GM18517 (cell line): ENCODE measurements at regions not wholly inside any gene's neighbourhood (a gene's known extent, or its start where the extent isn't known, plus 50 kb on each side); places are given as distances from the start of the nearest gene placed in this dataset.

Experiments used
- ATAC-seq: cut with Tn5 transposase; IDR thresholded peaks from one replicate; pipeline ENCODE4 v1.9.1; 2021; ENCODE audit warnings: mild to moderate bottlenecking, moderate library complexity; ENCODE audit not compliant: unreplicated experiment

DNA sequence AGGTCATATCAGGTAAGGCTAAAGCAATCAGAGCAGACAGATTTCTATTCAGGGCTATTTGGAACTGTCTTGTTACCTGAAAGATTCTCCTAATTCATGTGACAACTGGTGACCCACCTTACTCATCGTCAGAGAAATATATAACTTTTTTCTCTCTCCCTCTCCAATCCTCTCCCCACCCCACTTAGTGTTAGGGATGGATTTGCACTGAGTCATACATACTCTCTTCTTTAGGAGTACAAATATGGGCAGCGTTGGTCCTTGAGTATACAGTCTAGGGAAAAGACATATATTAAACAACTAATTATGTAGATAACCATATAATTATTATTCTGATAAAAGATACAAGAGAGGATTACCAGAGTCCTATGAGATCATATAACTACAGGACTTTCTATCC is 246.3 kb downstream of the HHIPL2 start:
- ATAC-seq, result no peak

DNA sequence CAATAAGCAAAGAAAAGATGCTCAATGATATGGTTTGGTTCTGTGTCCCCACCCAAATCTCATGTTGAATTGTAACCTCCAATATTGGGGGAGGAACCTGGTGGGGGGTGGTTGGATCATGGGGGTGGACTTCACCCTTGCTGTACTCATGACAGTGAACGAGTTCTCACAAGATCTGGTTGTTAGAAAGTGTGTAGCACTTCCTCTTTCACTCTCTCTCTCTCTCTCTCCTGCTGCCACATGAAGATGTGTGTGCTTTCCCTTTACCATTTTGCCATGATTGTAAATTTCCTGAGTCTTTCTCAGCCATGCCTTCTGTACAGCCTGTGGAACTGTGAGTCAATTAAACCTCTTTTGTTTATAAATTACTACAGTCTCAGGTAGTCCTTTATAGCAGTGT is 248.4 kb downstream of the HHIPL2 start:
- ATAC-seq, result no peak

DNA sequence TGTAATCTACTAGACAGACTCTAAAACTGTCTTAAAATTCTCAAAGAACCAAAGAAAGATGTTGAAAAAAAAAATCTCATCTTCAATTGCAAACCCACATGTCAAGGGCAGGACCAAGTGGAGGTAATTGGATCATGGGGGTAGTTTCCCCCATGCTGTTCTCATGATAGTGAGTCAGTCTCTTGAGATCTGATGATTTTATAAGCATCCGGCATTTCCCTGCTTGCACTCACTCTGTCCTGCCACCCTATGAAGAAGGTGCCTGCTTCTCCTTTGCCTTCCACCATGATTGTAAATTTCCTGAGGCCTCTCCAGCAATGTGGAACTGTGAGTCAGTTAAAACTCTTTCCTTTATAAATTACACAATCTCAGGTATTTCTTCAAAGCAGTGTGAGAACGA is 257.0 kb downstream of the HHIPL2 start:
- no peak for ATAC-seq

DNA sequence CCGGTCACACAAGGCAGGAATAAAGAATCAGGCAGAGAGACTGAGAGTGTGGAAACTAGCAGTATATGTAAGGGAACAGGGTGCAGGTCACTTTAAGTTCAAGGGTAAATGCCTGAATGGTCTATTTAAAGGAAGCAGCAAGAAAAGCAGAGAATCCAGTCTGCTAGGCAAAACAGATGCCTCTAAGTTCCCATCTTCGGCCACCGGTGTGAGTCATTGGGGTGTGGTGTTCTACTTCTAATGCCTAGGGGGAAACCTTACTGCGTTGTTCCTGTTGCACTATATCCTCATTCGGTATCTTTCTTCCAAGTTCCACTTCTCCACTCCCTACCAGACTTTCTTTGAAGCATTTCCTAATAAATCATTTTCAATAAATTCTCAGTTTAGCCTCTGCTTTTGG is 259.9 kb downstream of the HHIPL2 start:
- no peak for ATAC-seq

DNA sequence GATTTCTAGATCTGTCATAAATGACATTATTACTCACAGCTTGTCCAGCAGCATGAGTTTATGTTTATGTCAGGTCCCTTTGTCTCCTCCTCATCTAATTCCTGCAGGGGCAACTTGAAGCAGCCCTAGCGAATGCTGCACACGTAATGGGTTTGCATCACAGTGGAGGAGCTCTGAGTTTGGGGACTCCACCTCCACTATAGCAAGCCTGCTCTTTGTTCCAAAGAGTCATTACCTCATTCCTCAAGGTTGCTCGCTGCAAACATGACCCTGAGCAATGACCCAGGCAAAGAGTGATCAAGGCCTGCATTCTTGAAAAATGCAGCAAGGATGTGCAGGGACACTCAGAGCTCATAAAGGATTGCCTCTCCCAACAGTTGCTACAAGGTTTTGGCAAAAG is 261.9 kb downstream of the HHIPL2 start:
- ATAC-seq, result no peak

DNA sequence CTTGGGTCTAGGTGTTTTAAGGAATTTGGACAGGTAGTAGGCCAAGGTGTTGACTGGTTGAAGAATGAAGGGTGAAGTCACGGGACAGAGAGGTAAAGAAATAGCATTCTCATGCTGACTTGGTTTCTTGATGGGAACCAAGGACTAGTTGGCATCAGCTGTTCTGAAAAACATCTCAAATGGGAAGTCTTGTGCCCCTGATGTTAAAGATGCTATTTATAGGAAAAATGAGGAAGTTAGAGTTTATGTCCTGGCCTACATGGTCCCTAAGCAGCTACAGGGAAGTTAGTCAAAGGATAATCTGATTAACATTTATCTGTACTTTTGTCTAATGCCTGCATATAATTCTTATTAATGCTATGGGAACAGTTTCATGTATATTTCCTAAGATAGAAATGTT is 262.4 kb downstream of the HHIPL2 start:
- ATAC-seq, result no peak

DNA sequence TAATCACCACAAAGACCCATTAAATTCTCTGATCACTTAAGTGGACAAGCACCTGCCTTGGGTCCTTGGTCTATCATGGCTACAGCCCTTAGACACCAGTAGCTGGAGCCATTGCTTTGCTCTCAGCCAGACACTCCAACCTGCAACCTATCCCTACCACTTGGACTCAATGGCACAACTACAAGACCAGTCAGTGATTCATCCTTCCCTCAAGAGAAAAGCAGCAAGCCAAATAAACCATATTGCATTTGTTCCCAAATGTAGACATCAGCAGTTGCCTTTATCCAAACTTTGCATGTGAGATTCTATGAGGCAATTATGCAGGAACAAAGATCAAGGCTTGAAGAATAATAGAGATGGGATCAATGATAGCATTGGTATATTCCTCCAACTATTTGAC is 263.4 kb downstream of the HHIPL2 start:
- no peak for ATAC-seq

DNA sequence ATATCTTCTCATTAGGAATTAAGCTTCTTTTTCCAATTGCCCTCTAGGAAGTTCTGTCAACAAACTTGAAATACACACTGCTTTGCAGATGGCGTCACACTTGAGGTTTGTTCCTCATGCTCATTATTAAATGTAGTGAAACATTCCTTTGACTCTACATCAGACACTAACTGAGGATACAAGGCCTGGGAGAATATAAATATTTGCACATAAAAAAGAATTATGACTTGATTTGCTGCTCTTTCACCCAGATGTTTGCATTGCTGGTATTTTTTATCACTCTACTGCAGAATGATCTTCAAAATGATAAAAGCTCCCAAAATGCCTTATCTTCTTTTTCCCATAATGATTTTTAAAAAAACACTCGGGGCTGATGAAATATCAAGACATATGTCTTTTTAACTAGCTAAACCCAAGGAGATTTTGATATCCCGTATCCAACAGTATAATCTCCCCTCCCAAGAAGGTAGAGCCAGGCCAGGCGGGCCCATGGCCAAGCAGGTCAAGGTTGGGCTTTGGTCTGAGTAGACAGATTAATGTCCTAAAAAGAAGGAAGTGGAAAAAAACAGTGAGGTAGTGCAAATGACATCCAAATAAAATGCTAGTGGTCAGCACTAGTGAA is 264.6 kb downstream of the HHIPL2 start:
- no peak for ATAC-seq

DNA sequence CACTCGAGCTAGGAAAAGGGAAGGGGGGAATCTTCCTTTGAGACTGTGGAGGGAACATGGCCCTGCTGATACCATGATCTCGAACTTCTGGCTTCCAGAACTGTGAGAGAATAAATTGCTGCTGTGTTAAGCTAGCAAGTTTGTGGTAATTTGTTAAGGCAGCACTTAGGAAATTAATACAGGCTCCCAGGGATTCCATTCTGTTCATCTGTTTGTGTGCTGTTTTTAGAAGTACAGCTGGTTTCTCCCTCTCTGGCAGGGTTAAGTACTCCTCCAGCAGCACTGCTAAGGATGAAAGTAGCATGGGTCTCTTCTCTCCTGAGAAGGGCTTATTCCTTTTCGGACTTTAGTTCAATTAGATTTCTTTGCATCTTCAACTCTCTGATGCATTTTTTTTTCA is 268.3 kb downstream of the HHIPL2 start:
- no peak for ATAC-seq

DNA sequence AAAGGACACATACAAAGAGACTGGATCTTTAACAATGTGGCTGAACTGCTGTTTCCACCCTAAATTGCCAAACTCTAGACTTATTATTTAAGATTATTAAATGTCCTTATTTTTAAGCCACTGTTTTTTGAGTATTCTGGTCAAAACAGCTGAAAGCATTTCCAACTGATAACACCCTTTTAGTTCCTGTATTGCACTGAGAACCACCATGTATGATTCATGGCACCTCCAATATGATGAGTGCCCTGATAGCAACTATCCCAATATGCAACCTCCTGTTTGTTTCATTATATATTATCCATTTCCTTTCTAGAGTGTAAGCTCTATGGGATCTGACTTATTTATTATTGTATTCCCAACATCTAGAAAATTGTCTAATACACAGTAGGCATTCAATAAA is 269.4 kb downstream of the HHIPL2 start:
- no peak for ATAC-seq

DNA sequence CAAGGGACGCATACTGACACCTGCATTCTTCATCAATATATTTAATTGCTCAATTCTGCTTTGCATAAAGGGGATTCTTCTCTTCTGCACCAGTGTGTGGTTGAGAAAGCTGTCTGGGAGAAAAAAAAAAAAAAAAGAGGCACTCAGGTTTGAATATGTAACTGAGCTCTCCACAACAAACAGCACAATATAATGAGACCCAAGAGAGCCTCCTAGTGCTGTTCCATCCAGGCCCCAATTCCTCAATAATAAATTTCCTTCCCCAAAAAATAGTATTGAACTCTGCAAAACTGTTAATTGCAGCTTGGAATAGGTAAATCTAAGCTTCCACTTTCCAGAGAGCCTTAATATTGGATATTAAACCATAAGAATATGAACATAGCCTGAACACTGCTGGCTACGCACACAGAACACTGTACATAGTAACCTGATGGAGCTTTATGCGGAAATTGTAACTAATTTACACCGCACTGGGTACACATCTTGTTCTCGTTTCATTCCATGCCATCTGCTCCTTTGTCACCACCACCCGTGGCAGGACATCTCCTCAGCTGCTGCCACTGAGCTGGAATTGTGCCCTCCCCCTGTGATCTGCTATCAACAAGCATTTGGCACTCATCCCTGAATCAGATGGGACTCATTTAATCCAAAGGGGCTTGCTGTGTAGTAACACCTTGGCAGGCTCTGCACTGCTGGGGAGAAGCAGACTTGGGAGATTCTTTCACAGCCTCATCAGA is 272.0 kb downstream of the HHIPL2 start:
- ATAC-seq, result no peak

DNA sequence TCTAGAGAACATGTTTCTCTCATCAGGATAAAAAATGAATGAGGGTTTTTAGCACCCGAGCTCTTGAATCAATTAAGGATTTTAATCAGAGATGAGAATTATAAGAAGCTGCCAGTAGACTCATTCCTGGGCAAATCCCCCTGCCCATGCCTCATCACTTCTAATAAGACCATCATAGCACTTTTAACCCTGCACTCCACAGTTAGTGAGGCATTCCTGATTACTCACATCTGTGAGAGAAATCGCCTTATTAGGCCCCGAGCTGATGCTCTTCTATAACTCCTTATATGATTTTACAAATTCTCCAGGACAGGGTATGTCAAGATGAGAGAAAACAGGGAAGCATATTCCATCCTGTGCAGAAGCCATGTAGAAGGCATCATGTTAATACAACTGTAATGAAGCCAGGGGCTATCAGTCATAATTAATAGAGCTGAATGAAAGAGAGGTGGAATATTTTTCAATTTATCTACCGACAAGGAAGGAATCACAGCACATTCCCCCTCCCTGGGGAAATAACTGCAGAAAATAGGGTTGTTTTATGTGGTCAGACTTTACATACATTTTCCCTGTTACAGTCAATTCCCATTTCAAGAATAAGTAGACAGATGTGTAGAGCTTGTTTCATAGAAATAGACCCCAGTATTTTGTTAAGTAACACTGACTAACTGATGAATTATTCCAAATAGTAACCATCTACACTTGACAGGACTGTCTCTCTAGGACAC is 272.7 kb downstream of the HHIPL2 start:
- ATAC-seq, result no peak

DNA sequence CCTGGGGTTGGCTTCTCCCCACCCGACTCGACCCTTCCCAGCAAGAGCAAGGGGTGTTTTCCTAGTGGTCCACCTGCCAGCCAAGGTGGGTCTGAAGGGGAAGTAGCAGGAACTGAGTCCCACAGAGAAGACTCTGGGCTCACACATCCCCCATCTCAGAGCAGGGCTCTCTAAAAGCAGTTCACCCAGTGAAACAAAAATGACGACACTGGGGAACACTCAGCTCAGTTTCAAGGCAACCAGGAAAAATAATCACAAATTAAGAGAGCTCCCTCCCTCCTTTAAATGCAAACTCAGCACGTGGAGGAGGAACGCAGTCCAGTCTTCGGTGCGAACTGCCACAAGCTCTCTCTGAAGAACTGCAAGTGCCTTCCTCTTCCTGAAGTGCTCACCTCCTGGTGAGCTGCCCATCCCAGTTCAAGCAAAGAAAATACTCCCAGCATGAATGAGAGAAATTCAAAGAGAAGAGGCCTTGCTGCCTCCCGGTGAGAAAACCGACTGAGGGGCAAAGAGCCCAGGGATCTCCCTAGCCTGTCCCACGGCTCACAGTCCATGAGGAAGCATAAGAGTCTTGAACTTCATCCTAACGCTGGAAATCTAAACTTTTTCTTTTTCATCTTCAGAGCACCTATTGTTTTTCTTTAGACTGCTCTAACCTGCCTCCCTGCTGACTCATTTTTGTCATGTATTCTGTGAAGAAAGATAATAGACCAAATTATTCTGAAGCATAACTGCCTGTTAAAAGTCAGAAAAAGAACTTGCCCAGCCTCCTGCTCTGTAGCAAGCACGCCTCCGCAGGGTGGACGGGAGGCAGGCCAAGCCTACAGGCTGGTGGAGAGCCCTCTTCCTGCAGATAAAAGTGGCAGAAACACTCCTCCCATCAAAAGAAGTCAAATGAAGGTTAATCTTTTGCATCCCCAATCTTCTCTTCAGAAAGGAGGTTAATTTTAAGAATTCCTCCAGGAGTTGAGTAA is 281.4 kb downstream of the HHIPL2 start:
- ATAC-seq, result no peak

DNA sequence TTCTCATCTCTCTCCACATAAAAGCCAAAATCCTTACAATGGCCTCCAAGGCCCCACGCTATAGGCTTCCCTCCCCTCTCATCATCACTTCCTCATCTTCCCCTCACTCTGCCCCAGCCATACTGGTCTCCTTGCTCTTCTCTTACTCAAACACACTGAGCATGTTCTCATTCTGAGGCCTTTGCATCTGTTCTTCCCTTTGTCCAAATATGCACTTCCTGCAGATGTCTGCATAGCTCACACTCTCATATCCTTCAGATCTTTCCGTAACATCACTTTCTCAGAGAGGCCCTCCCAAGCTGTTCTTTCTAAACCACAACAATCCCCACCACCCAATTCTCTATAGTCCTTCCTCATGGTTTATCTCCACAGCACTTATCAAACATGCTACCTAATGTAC is 284.1 kb downstream of the HHIPL2 start:
- no peak for ATAC-seq

DNA sequence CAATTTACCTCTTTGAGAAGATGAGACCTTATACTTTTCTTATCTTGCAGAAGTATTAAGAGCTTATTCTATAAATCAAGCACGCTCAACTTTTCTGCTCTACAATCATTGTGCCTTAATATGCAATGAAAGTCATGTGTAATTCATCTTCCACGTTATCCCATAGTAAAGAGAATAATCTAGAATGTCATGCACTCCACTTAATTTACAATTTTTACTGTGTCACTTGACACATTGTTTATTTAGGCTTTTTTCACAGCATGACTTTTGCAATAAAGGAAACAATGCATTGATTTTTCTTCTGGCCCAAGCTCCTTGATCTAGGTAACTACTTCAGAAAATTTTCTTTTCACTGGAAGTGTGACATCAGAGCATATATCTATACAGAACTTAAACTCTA is 290.9 kb downstream of the HHIPL2 start:
- ATAC-seq, result no peak

DNA sequence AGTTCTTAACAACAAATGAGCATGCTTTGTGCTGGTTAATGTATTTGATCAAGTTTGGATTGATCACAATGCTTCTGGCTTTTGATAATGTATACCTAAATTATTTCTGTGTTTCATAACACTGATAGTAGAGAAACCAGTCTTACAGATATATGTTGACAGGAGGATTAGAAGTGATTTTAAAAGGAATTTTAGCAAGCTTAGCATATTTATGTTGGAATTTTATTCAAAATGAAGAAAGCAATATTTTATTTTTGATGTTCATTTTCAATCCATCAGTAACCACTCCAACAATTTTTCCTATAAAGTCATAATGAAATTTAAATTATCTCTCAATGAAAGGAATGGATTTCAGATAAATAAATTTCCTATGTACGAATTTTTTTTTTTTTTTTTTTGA is 291.8 kb downstream of the HHIPL2 start:
- ATAC-seq, result no peak

DNA sequence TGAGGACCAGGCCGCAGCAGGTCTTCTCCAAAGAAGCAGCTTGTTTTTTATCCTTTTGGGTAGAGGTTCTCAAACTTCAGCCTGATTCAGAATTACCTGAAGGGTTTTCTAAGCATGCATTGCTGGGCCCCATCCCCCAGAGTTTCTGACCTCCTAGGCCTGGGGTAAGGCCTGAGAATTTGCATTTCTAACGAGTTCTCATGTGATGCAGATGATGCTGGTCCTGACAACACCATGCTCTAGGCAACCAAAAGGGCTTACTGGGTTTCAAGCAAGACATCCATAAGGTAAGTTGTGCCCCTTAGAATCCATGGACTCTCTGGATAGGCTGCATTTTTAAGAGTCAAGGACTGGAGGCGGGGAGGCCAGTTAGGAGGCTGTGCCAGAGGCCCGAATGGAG is 295.1 kb downstream of the HHIPL2 start:
- no peak for ATAC-seq

DNA sequence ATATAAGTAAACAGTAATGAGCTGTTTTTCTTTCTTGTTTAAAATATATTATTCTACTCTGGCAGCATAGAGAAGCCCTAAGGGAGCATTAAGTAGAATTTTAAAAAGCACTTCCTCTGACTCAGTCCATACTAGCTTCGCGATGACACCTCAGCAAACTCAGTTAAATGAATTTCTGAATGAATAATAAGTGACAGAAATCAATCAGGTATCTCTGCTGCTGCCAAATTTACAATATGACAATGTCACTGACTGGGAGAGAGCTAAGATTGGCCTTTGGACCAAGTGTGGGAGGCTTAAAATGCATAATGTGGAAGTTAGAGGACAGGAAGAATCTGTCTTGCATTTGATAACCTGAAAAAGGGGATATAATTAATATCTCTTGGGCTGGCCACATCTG is 296.1 kb downstream of the HHIPL2 start:
- no peak for ATAC-seq

DNA sequence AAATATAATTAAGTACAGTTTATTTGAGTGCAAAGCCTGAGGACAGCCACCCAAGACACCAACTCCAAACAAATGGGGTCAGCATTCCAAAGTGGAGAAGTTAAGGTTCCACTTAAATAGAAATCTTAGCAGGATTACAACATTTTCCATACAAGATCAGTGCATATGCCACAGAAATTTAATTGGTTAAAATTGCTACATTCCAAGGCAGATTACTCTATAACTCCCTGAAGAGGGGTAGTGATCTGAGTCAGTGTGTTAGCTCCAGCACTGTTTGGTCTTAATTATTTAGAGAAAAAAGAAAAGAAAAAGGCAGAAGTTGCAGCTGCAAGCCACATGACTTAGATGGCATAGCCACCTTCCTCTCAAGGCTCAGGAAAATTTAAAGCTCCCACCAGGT is 297.5 kb downstream of the HHIPL2 start:
- no peak for ATAC-seq

DNA sequence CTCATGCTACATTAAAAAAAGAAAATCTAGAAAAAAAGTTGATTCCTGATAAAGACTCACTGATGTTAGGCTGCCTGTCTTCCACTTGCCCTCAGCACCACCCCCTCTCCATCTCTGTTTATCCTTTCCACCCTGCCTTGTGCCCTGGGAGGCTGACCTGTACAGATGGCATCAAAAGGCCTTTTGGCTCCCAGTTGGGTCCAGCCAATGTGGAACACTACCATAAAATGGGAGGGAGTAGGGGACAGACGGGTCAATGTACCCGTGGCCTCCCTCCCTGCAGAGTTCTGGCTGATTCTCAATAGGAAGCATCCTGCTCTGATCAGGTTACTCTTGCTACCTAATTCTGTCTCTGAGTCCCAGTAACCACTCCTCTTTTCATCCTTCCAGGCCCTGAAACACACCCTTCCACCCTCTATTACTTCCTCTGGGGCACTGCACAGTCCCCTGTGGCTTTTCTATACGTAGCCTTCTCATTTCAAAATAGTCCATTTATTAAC is 300.0 kb downstream of the HHIPL2 start:
- ATAC-seq, result no peak

DNA sequence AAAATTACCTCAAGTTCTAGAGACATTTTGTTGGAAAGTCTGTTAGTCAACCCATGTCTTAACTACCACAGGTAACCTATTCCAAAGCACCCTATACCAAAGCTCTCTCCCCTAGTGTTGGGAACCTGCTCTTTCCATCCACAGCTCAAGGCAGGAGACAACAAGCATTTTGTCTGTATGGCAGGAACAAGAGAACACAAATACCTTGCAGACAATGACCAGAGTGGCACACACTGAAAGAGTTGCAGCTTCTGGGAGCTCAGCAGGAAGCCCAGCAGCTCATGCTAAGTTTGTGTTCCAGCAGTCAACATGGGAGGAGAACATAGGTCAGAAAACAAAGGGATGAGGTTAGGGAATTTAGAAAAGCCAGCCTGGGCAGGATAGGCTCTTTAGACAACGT is 300.8 kb downstream of the HHIPL2 start:
- no peak for ATAC-seq
